HEK293 (cell line): ENCODE measurements at regions not wholly inside any gene's neighbourhood (a gene's known extent, or its start where the extent isn't known, plus 50 kb on each side); places are given as distances from the start of the nearest gene placed in this dataset.

Experiments used
- CTCF ChIA-PET: fragments of 350-600 bp; formaldehyde crosslinking; extraction: SDS; loops from one replicate; lab custom pipeline; 2021; ENCODE audit warnings: antibody characterized with exemption; lab: Yijun Ruan, JAX
- POLR2A ChIA-PET: fragments of 300-600 bp; formaldehyde crosslinking; extraction: SDS; loops from one replicate; lab custom pipeline; 2020; ENCODE audit warnings: antibody characterized with exemption, inconsistent platforms; lab: Yijun Ruan, JAX
- H3K27ac ChIP-seq: fragments of 200-500 bp; sonication (Bioruptor generic); 2 replicates; pipeline ENCODE4 v1.5.1; 2014; ENCODE audit warnings: low read depth, low read length, control low read depth, inconsistent platforms; ENCODE audit errors: extremely low read depth
- H3K36me3 ChIP-seq, 2 experiments: fragments of 200-500 bp in 1 of 2; sonication (Bioruptor generic) in 1 of 2; 1 replicate in 1 of 2; 2 replicates in 1 of 2; pipeline ENCODE4 v1.5.1; 2014 to 2017; ENCODE audit warnings: inconsistent platforms in 2 of 2, low read length in 2 of 2; ENCODE audit not compliant: control insufficient read depth in 2 of 2, insufficient read depth in 1 of 2
- H3K4me1 ChIP-seq: fragments of 200-500 bp; sonication (Bioruptor generic); 2 replicates; pipeline ENCODE4 v1.5.1; 2014; ENCODE audit warnings: mild to moderate bottlenecking, low read length, inconsistent platforms; ENCODE audit not compliant: control insufficient read depth, insufficient read depth
- H3K4me3 ChIP-seq: 2 replicates; pipeline ENCODE4 v1.5.1; 2011; ENCODE audit warnings: low read depth, mild to moderate bottlenecking, control low read depth, low read length, moderate library complexity
- H3K9me3 ChIP-seq: fragments of 200-500 bp; sonication (Bioruptor generic); 2 replicates; pipeline ENCODE4 v1.5.1; 2014; ENCODE audit warnings: low read depth, low read length, inconsistent platforms; ENCODE audit not compliant: control insufficient read depth, insufficient read depth
- AEBP2 ChIP-seq: fragments of 450-650 bp; formaldehyde crosslinking; IDR thresholded peaks from 2 replicates; pipeline ENCODE4 v1.5.1; 2016; ENCODE audit warnings: missing biosample characterization, missing genetic modification characterization, borderline replicate concordance
- ATF2 ChIP-seq: fragments of 450-650 bp; formaldehyde crosslinking; IDR thresholded peaks from 2 replicates; pipeline ENCODE4 v1.5.1; 2016; ENCODE audit warnings: missing biosample characterization, missing genetic modification characterization, low read depth
- ELK4 ChIP-seq: IDR thresholded peaks from 2 replicates; pipeline ENCODE4 v1.6.1; 2011; ENCODE audit warnings: mild to moderate bottlenecking, low read depth, low read length, borderline replicate concordance
- SETDB1 ChIP-seq: IDR thresholded peaks from one replicate; pipeline ENCODE4 v1.6.1; 2017; ENCODE audit warnings: mild to moderate bottlenecking, low read length, moderate library complexity, mixed read lengths; ENCODE audit not compliant: insufficient read length
- TCF7L2 ChIP-seq: IDR thresholded peaks from 2 replicates; pipeline ENCODE4 v1.6.1; 2011; ENCODE audit warnings: low read depth, mild to moderate bottlenecking, inconsistent platforms, low read length, moderate library complexity, borderline replicate concordance
- TSHZ1 ChIP-seq: fragments of 450-650 bp; formaldehyde crosslinking; IDR thresholded peaks from 2 replicates; pipeline ENCODE4 v1.5.1; 2016; ENCODE audit warnings: missing biosample characterization, missing genetic modification characterization, borderline replicate concordance
- ZBTB48 ChIP-seq: fragments of 450-650 bp; formaldehyde crosslinking; IDR thresholded peaks from 2 replicates; pipeline ENCODE4 v1.5.1; 2016; ENCODE audit warnings: missing biosample characterization, missing genetic modification characterization
- ZNF311 ChIP-seq: fragments of 450-650 bp; formaldehyde crosslinking; IDR thresholded peaks from 2 replicates; pipeline ENCODE4 v1.5.1; 2017; ENCODE audit warnings: missing biosample characterization, missing genetic modification characterization, borderline replicate concordance
- ZNF366 ChIP-seq: fragments of 450-650 bp; formaldehyde crosslinking; conservative IDR thresholded peaks from 2 replicates; pipeline ENCODE4 v1.5.1; 2016; ENCODE audit warnings: missing biosample characterization, missing genetic modification characterization
- ZNF549 ChIP-seq: fragments of 450-650 bp; IDR thresholded peaks from 2 replicates; pipeline ENCODE4 v1.5.1; 2018; ENCODE audit warnings: missing biosample characterization, missing genetic modification characterization, mild to moderate bottlenecking, inconsistent platforms, moderate library complexity
- ZNF76 ChIP-seq: fragments of 450-650 bp; formaldehyde crosslinking; IDR thresholded peaks from 2 replicates; pipeline ENCODE4; 2016; ENCODE audit warnings: low read depth, missing biosample characterization, missing genetic modification characterization, borderline replicate concordance
- ZSCAN16 ChIP-seq: fragments of 450-650 bp; formaldehyde crosslinking; IDR thresholded peaks from 2 replicates; pipeline ENCODE4 v1.5.1; 2016; ENCODE audit warnings: missing biosample characterization, missing genetic modification characterization

- ChIA-PET POLR2A (no interaction called here), CTCF (no interaction called here)
- Histone ChIP-seq H3K4me3 (no peak overlapping the region), H3K9me3 (no peaks in the 10 kb centered on the region), H3K27ac (no peak overlapping the region), H3K36me3 (no peaks in the 10 kb centered on the region), H3K4me1 (no peaks in the 10 kb centered on the region)
- TF ChIP-seq ZSCAN16 (tag by site-specific recombination) (no peak), AEBP2 (no peak), ZNF76 (tag by site-specific recombination) (no peak), ATF2 (tag by site-specific recombination) (no peak), ZNF549 (tag by site-specific recombination) (no peak), ZNF311 (tag by site-specific recombination) (no peak), TCF7L2 (peak; percentile 10; the same call in 1 of the 2 replicates)
These were observed 669.1 kb upstream of the PCDH20 start for GRCh38 chr13:62084728-62085127.

GRCh38 chr13:62067821-62068220 lies 652.2 kb upstream of the PCDH20 start:
- Histone ChIP-seq H3K27ac (no peak overlapping the region), H3K4me1 (no peaks in the 10 kb centered on the region), H3K4me3 (no peak overlapping the region), H3K36me3 (no peaks in the 10 kb centered on the region), H3K9me3 (no peaks in the 10 kb centered on the region)
- POLR2A ChIA-PET: no interaction called here
- CTCF ChIA-PET: no interaction called here
- TF ChIP-seq SETDB1: peak; percentile 55
- no peak for TF ChIP-seq TSHZ1 (tag by site-specific recombination)

- H3K4me3 ChIP-seq: no peak overlapping the region
- H3K27ac ChIP-seq: no peak overlapping the region
- POLR2A ChIA-PET: no interaction called here
- no peaks in the 10 kb centered on the region for H3K36me3 ChIP-seq
- CTCF ChIA-PET: no interaction called here
- no peaks in the 10 kb centered on the region for H3K9me3 ChIP-seq
- H3K4me1 ChIP-seq: no peaks in the 10 kb centered on the region
- TF ChIP-seq ELK4: 0 out of 2 replicates have a peak, but pooled peaks have one; percentile 28
- TF ChIP-seq ZBTB48 (tag by site-specific recombination): no peak
- TF ChIP-seq ZNF366 (tag by site-specific recombination): no peak
- TF ChIP-seq AEBP2: no peak
These were observed 649.4 kb upstream of the PCDH20 start for GRCh38 chr13:62065016-62065415.
